Thyroid gland (tissue), 4 donors: ENCODE measurements at regions not wholly inside any gene's neighbourhood (a gene's known extent, or its start where the extent isn't known, plus 50 kb on each side); places are given as distances from the start of the nearest gene placed in this dataset.

Experiments
- DNase-seq, 2 donors: peaks; one replicate each; pipeline ENCODE4 v3.0.0-alpha.2; 2019
- H3K27ac ChIP-seq, 3 donors: fragments of 200-600 bp; sonication (generic); 1 replicate in 2 of 3; 2 replicates in 1 of 3; pipeline ENCODE4 v1.5.1; 2016 to 2019; ENCODE audit warnings: mild to moderate bottlenecking in 1 of 3, moderate library complexity in 1 of 3
- H3K27me3 ChIP-seq: fragments of 200-600 bp; sonication (generic); one replicate; pipeline ENCODE4 v1.5.1; 2019
- H3K36me3 ChIP-seq, 2 donors: fragments of 200-600 bp; sonication (generic); one replicate each; pipeline ENCODE4 v1.5.1; 2016 to 2019
- H3K4me1 ChIP-seq, 2 donors: fragments of 200-600 bp; sonication (generic); one replicate each; pipeline ENCODE4 v1.5.1; 2017 to 2019
- H3K4me3 ChIP-seq, 3 donors: fragments of 200-600 bp; sonication (generic); replicated peaks in 1 of 3; 1 replicate in 2 of 3; 2 replicates in 1 of 3; pipeline ENCODE4 v1.5.1; 2016; ENCODE audit warnings: mild to moderate bottlenecking in 1 of 3
- H3K9me3 ChIP-seq: fragments of 200-600 bp; sonication (generic); one replicate; pipeline ENCODE4 v1.5.1; 2017
- POLR2A ChIP-seq, 2 donors: fragments of 450-650 bp; IDR thresholded peaks; one replicate each; pipeline ENCODE4 v1.6.1; 2017; ENCODE audit warnings: antibody characterized with exemption in 2 of 2, mild to moderate bottlenecking in 2 of 2, moderate library complexity in 1 of 2
- WGBS, 2 donors: methylation state at CpG; one replicate each; pipeline ENCODE4 v1.1.5; 2017; 5-methylcytosine and 5-hydroxymethylcytosine counted together
- intact Hi-C: fragments of 100-400 bp; cut with DNase I; formaldehyde crosslinking; loops from one replicate; pipeline ENCODE4 v1.15.1; 2023
- TF ChIP-seq, protein P1 (sequence below), 6 experiments: fragments of 200-600 bp in 3 of 6; fragments of 450-650 bp in 3 of 6; sonication (generic) in 3 of 6; IDR thresholded peaks; one replicate each; pipeline ENCODE4 v1.5.1; 2016 to 2019; ENCODE audit warnings: antibody characterized with exemption in 6 of 6, mild to moderate bottlenecking in 2 of 6, inconsistent platforms in 1 of 6, moderate library complexity in 1 of 6

- Histone ChIP-seq H3K36me3 (no peaks in the 10 kb centered on the region), H3K4me1 (no peaks in the 10 kb centered on the region), H3K27ac (no peak overlapping the region), H3K27me3 (no peaks in the 10 kb centered on the region), H3K9me3 (no peaks in the 10 kb centered on the region), H3K4me3 (no peak overlapping the region)
- DNase-seq: no peak
- WGBS, 2 donors: 76 to 85% methylated on average over 2 of the region's 2 CpGs
- TF ChIP-seq, protein P1, sequence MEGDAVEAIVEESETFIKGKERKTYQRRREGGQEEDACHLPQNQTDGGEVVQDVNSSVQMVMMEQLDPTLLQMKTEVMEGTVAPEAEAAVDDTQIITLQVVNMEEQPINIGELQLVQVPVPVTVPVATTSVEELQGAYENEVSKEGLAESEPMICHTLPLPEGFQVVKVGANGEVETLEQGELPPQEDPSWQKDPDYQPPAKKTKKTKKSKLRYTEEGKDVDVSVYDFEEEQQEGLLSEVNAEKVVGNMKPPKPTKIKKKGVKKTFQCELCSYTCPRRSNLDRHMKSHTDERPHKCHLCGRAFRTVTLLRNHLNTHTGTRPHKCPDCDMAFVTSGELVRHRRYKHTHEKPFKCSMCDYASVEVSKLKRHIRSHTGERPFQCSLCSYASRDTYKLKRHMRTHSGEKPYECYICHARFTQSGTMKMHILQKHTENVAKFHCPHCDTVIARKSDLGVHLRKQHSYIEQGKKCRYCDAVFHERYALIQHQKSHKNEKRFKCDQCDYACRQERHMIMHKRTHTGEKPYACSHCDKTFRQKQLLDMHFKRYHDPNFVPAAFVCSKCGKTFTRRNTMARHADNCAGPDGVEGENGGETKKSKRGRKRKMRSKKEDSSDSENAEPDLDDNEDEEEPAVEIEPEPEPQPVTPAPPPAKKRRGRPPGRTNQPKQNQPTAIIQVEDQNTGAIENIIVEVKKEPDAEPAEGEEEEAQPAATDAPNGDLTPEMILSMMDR (IDR thresholded peaks at IDR 0.05): no peak
- no peak for TF ChIP-seq POLR2A (IDR thresholded peaks at IDR 0.05)
- intact Hi-C loops: no loop called here
Observed at GRCh38 chr10:108817584-108817983, 1105.7 kb downstream of the XPNPEP1 start.

- TF ChIP-seq, protein P1 (IDR thresholded peaks at IDR 0.05): no peak
- TF ChIP-seq POLR2A (IDR thresholded peaks at IDR 0.05): no peak
- H3K27me3 ChIP-seq: no peaks in the 10 kb centered on the region
- WGBS, 2 donors: 56 to 67% methylated on average over 3 of the region's 3 CpGs
- no peaks in the 10 kb centered on the region for H3K36me3 ChIP-seq
- intact Hi-C loops: no loop called here
- DNase-seq: no peak
- no peak overlapping the region for H3K4me3 ChIP-seq
- H3K27ac ChIP-seq: no peak overlapping the region
- no peaks in the 10 kb centered on the region for H3K4me1 ChIP-seq
- H3K9me3 ChIP-seq: no peaks in the 10 kb centered on the region
Observed at GRCh38 chr10:108817135-108817534, 1106.2 kb downstream of the XPNPEP1 start.

DNA sequence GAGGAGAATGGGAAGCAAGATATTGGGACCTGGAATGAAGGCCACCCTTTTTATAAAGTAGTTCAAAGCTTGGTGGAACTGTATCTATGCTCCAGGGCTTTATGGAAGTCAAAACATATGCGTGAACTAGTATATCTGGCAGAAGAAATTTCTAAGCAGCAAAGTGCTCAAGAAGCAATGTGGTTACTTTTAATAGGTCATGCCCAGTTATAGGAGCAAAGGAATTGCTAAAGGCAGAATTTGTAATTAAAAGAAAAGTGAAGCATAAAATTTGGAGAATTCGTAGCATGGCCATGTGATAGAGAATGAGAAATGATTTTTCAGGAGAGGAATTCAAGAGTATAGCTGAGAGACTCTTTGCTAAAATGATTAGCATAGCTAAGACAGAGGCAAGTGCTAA is 1110.4 kb downstream of the XPNPEP1 start:
- Histone ChIP-seq H3K9me3 (no peaks in the 10 kb centered on the region), H3K36me3 (no peaks in the 10 kb centered on the region), H3K27ac (no peak overlapping the region), H3K4me1 (no peaks in the 10 kb centered on the region), H3K4me3 (no peak overlapping the region), H3K27me3 (no peaks in the 10 kb centered on the region)
- WGBS, 2 donors: 92 to 93% methylated on average over 2 of the region's 2 CpGs
- TF ChIP-seq, protein P1 (IDR thresholded peaks at IDR 0.05): no peak
- no peak for DNase-seq
- intact Hi-C loops: no loop called here

- H3K27me3 ChIP-seq: no peaks in the 10 kb centered on the region
- no peak overlapping the region for H3K4me3 ChIP-seq
- H3K9me3 ChIP-seq: no peaks in the 10 kb centered on the region
- H3K36me3 ChIP-seq: no peaks in the 10 kb centered on the region
- intact Hi-C loops: no loop called here
- no peak overlapping the region for H3K27ac ChIP-seq
- H3K4me1 ChIP-seq: no peaks in the 10 kb centered on the region
- TF ChIP-seq POLR2A (IDR thresholded peaks at IDR 0.05): no peak
- TF ChIP-seq, protein P1 (IDR thresholded peaks at IDR 0.05): no peak
- no peak for DNase-seq
- WGBS, 2 donors: 76 to 84% methylated on average over 1 of the region's 1 CpG
Observed at GRCh38 chr10:108812296-108812695, 1111.0 kb downstream of the XPNPEP1 start.

- Histone ChIP-seq H3K27me3 (no peaks in the 10 kb centered on the region), H3K27ac (no peak overlapping the region), H3K4me1 (no peaks in the 10 kb centered on the region), H3K4me3 (no peak overlapping the region), H3K9me3 (no peaks in the 10 kb centered on the region), H3K36me3 (no peaks in the 10 kb centered on the region)
- intact Hi-C loops: no loop called here
- no peak for TF ChIP-seq POLR2A (IDR thresholded peaks at IDR 0.05)
- TF ChIP-seq, protein P1 (IDR thresholded peaks at IDR 0.05): no peak
- no peak for DNase-seq
- WGBS, 2 donors: 51 to 56% methylated on average over 2 of the region's 2 CpGs
Observed at GRCh38 chr10:108808228-108808627, 1115.1 kb downstream of the XPNPEP1 start.
